HEK293 (cell line): ENCODE measurements at regions not wholly inside any gene's neighbourhood (a gene's known extent, or its start where the extent isn't known, plus 50 kb on each side); places are given as distances from the start of the nearest gene placed in this dataset.

ENCODE experiments used
- FEZF1 ChIP-seq: fragments of 450-650 bp; formaldehyde crosslinking; IDR thresholded peaks from 2 replicates; pipeline ENCODE4 v1.5.1; 2016; ENCODE audit warnings: missing biosample characterization, missing genetic modification characterization
- KLF16 ChIP-seq: fragments of 450-650 bp; formaldehyde crosslinking; IDR thresholded peaks from 2 replicates; pipeline ENCODE4 v1.5.1; 2017; ENCODE audit warnings: missing biosample characterization, missing genetic modification characterization
- RBAK ChIP-seq: fragments of 450-650 bp; formaldehyde crosslinking; IDR thresholded peaks from 2 replicates; pipeline ENCODE4 v1.5.1; 2016; ENCODE audit warnings: missing biosample characterization, missing genetic modification characterization
- ZBTB1 ChIP-seq: fragments of 450-650 bp; formaldehyde crosslinking; IDR thresholded peaks from 2 replicates; pipeline ENCODE4 v1.5.1; 2016; ENCODE audit warnings: missing biosample characterization, missing genetic modification characterization
- ZFP41 ChIP-seq: fragments of 450-650 bp; formaldehyde crosslinking; IDR thresholded peaks from 2 replicates; pipeline ENCODE4 v1.5.1; 2016; ENCODE audit warnings: missing biosample characterization, missing genetic modification characterization, borderline replicate concordance
- ZNF175 ChIP-seq: fragments of 450-650 bp; formaldehyde crosslinking; IDR thresholded peaks from 2 replicates; pipeline ENCODE4 v1.5.1; 2016; ENCODE audit warnings: missing biosample characterization, missing genetic modification characterization
- ZNF23 ChIP-seq: fragments of 450-650 bp; formaldehyde crosslinking; IDR thresholded peaks from 2 replicates; pipeline ENCODE4 v1.5.1; 2016; ENCODE audit warnings: missing biosample characterization, missing genetic modification characterization, borderline replicate concordance
- ZNF266 ChIP-seq: fragments of 450-650 bp; formaldehyde crosslinking; IDR thresholded peaks from 2 replicates; pipeline ENCODE4 v1.5.1; 2016; ENCODE audit warnings: missing biosample characterization, missing genetic modification characterization, low read depth
- TF ChIP-seq, protein P1 (sequence below): fragments of 450-650 bp; formaldehyde crosslinking; IDR thresholded peaks from 2 replicates; pipeline ENCODE4 v1.5.1; 2016; ENCODE audit warnings: missing biosample characterization, missing genetic modification characterization
- TF ChIP-seq, protein P2 (sequence below): fragments of 450-650 bp; formaldehyde crosslinking; IDR thresholded peaks from 2 replicates; pipeline ENCODE4 v1.5.1; 2016; ENCODE audit warnings: missing biosample characterization, missing genetic modification characterization
- TF ChIP-seq, protein P3 (sequence below): fragments of 450-650 bp; formaldehyde crosslinking; IDR thresholded peaks from 2 replicates; pipeline ENCODE4 v1.5.1; 2016; ENCODE audit warnings: missing biosample characterization, missing genetic modification characterization
- TF ChIP-seq, protein P4 (sequence below): fragments of 450-650 bp; formaldehyde crosslinking; IDR thresholded peaks from 2 replicates; pipeline ENCODE4 v1.5.1; 2016; ENCODE audit warnings: missing biosample characterization, missing genetic modification characterization
- TF ChIP-seq, protein P5 (sequence below): fragments of 450-650 bp; formaldehyde crosslinking; IDR thresholded peaks from 2 replicates; pipeline ENCODE4 v1.5.1; 2016; ENCODE audit warnings: missing biosample characterization, missing genetic modification characterization, low read depth

DNA sequence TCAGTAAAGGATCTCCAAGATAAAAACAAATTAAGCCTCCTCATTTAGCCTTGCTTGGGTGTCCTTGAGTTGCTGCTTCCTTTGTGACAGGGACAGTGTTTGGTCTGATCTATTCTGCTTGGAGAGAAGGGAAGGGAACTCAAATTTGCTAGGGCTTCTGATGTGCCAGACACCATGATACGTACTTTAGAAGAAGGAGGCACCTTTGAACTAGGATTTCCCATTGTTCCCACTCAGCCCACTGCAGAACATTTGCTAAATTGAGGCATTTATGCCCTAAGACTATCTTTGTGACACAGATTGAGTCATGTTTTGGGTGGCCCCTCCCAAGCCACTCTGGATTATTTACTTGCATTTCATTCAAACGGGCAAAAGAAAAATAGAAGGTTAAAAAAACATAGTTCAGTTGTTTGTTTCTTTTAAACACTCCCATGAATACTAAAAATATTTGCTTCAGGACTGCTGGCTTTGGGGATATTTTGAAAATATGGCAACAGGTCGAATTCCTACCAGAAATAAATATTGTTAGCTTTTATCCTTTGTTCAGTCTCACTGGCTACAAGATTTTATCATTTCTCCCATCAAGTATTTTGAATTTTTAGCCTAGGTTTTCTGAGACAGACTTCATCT is 81.9 kb upstream of the WLS start:
- TF ChIP-seq, protein P1, sequence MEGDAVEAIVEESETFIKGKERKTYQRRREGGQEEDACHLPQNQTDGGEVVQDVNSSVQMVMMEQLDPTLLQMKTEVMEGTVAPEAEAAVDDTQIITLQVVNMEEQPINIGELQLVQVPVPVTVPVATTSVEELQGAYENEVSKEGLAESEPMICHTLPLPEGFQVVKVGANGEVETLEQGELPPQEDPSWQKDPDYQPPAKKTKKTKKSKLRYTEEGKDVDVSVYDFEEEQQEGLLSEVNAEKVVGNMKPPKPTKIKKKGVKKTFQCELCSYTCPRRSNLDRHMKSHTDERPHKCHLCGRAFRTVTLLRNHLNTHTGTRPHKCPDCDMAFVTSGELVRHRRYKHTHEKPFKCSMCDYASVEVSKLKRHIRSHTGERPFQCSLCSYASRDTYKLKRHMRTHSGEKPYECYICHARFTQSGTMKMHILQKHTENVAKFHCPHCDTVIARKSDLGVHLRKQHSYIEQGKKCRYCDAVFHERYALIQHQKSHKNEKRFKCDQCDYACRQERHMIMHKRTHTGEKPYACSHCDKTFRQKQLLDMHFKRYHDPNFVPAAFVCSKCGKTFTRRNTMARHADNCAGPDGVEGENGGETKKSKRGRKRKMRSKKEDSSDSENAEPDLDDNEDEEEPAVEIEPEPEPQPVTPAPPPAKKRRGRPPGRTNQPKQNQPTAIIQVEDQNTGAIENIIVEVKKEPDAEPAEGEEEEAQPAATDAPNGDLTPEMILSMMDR (tag by site-specific recombination): no peak
- TF ChIP-seq ZBTB1 (tag by site-specific recombination) (no peak), ZNF266 (tag by site-specific recombination) (no peak), ZNF175 (tag by site-specific recombination) (no peak), KLF16 (tag by site-specific recombination) (no peak), RBAK (tag by site-specific recombination) (no peak), ZFP41 (tag by site-specific recombination) (no peak), ZNF23 (no peak), FEZF1 (no peak)
- TF ChIP-seq, protein P2, sequence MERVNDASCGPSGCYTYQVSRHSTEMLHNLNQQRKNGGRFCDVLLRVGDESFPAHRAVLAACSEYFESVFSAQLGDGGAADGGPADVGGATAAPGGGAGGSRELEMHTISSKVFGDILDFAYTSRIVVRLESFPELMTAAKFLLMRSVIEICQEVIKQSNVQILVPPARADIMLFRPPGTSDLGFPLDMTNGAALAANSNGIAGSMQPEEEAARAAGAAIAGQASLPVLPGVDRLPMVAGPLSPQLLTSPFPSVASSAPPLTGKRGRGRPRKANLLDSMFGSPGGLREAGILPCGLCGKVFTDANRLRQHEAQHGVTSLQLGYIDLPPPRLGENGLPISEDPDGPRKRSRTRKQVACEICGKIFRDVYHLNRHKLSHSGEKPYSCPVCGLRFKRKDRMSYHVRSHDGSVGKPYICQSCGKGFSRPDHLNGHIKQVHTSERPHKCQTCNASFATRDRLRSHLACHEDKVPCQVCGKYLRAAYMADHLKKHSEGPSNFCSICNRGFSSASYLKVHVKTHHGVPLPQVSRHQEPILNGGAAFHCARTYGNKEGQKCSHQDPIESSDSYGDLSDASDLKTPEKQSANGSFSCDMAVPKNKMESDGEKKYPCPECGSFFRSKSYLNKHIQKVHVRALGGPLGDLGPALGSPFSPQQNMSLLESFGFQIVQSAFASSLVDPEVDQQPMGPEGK (tag by site-specific recombination): no peak
- TF ChIP-seq, protein P3, sequence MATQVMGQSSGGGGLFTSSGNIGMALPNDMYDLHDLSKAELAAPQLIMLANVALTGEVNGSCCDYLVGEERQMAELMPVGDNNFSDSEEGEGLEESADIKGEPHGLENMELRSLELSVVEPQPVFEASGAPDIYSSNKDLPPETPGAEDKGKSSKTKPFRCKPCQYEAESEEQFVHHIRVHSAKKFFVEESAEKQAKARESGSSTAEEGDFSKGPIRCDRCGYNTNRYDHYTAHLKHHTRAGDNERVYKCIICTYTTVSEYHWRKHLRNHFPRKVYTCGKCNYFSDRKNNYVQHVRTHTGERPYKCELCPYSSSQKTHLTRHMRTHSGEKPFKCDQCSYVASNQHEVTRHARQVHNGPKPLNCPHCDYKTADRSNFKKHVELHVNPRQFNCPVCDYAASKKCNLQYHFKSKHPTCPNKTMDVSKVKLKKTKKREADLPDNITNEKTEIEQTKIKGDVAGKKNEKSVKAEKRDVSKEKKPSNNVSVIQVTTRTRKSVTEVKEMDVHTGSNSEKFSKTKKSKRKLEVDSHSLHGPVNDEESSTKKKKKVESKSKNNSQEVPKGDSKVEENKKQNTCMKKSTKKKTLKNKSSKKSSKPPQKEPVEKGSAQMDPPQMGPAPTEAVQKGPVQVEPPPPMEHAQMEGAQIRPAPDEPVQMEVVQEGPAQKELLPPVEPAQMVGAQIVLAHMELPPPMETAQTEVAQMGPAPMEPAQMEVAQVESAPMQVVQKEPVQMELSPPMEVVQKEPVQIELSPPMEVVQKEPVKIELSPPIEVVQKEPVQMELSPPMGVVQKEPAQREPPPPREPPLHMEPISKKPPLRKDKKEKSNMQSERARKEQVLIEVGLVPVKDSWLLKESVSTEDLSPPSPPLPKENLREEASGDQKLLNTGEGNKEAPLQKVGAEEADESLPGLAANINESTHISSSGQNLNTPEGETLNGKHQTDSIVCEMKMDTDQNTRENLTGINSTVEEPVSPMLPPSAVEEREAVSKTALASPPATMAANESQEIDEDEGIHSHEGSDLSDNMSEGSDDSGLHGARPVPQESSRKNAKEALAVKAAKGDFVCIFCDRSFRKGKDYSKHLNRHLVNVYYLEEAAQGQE (tag by site-specific recombination): no peak
- TF ChIP-seq, protein P4, sequence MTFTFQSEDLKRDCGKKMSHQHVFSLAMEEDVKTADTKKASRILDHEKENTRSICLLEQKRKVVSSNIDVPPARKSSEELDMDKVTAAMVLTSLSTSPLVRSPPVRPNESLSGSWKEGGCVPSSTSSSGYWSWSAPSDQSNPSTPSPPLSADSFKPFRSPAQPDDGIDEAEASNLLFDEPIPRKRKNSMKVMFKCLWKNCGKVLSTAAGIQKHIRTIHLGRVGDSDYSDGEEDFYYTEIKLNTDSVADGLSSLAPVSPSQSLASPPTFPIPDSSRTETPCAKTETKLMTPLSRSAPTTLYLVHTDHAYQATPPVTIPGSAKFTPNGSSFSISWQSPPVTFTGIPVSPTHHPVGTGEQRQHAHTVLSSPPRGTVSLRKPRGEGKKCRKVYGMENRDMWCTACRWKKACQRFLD (tag by site-specific recombination): no peak
- TF ChIP-seq, protein P5, sequence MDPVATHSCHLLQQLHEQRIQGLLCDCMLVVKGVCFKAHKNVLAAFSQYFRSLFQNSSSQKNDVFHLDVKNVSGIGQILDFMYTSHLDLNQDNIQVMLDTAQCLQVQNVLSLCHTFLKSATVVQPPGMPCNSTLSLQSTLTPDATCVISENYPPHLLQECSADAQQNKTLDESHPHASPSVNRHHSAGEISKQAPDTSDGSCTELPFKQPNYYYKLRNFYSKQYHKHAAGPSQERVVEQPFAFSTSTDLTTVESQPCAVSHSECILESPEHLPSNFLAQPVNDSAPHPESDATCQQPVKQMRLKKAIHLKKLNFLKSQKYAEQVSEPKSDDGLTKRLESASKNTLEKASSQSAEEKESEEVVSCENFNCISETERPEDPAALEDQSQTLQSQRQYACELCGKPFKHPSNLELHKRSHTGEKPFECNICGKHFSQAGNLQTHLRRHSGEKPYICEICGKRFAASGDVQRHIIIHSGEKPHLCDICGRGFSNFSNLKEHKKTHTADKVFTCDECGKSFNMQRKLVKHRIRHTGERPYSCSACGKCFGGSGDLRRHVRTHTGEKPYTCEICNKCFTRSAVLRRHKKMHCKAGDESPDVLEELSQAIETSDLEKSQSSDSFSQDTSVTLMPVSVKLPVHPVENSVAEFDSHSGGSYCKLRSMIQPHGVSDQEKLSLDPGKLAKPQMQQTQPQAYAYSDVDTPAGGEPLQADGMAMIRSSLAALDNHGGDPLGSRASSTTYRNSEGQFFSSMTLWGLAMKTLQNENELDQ (tag by site-specific recombination): no peak
